Muscle layer of duodenum (tissue), 2 donors: ENCODE measurements at regions not wholly inside any gene's neighbourhood (a gene's known extent, or its start where the extent isn't known, plus 50 kb on each side); places are given as distances from the start of the nearest gene placed in this dataset.

Experiments used
- H3K27ac ChIP-seq: one replicate; pipeline ENCODE4 v1.7.0; 2013; ENCODE audit warnings: mild to moderate bottlenecking, low read length
- H3K27me3 ChIP-seq: one replicate; pipeline ENCODE4 v1.7.0; 2013; ENCODE audit warnings: low read depth, mild to moderate bottlenecking, control low read depth, low read length
- H3K36me3 ChIP-seq, 2 donors: one replicate each; pipeline ENCODE4 v1.7.0; 2013; ENCODE audit warnings: low read length in 2 of 2, control low read depth in 1 of 2, mild to moderate bottlenecking in 1 of 2; ENCODE audit not compliant: insufficient read depth in 2 of 2, control insufficient read depth in 1 of 2
- H3K4me1 ChIP-seq, 2 donors: one replicate each; pipeline ENCODE4 v1.7.0; 2013; ENCODE audit warnings: low read length in 2 of 2, mild to moderate bottlenecking in 2 of 2, control low read depth in 1 of 2, moderate library complexity in 1 of 2; ENCODE audit not compliant: insufficient read depth in 2 of 2, control insufficient read depth in 1 of 2
- H3K4me3 ChIP-seq, 2 donors: one replicate each; pipeline ENCODE4 v1.7.0; 2013; ENCODE audit warnings: low read length in 2 of 2, low read depth in 1 of 2, mild to moderate bottlenecking in 1 of 2
- H3K9me3 ChIP-seq, 2 donors: one replicate each; pipeline ENCODE4 v1.7.0; 2013; ENCODE audit warnings: low read length in 2 of 2, control low read depth in 1 of 2, mild to moderate bottlenecking in 1 of 2; ENCODE audit not compliant: control insufficient read depth in 1 of 2
- donor health status: healthy.

DNA sequence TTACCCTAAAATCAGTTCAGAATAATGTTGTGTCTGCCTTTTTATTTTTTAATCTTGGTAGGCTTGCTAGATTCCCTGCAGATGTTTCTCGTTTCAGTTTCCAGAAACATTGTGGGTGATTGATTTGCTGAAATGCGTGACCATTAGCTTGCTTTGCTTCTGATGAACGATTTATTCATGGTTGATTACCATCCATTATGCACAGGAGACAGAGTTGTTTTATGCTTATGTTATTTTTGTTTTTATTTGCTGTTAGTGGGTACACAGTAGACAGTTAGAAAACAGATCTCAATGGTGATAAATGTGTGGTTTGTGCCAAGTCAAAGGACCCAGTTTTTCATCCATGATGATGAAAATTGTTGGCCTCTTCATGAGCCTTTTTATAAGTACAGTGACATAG, 455.6 kb upstream of the BOD1L1 start:
- no peak overlapping the region for H3K27ac ChIP-seq
- no peaks in the 10 kb centered on the region for H3K27me3 ChIP-seq
- H3K36me3 ChIP-seq: no peaks in the 10 kb centered on the region
- no peaks in the 10 kb centered on the region for H3K4me1 ChIP-seq
- H3K4me3 ChIP-seq: no peak overlapping the region
- no peaks in the 10 kb centered on the region for H3K9me3 ChIP-seq

DNA sequence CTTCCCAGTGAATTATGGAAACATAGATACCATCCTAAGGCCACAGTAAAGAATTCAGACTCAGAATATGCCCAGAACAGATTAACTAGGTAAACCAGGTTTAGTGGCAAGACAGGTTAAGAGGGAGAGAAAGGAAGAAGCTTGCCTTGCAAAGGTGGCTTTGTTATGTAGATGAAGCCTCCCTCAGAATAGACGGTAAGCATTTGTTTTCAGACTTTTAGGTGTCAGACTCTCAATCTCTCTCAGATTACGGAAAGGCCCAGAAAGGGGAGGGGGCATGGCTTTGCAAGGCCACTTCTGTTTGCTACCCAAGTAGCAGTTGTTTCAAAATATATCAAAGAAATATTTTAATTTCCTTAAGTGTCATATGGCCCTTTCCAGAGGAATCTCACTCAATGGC, 457.1 kb upstream of the BOD1L1 start:
- H3K9me3 ChIP-seq: no peaks in the 10 kb centered on the region
- no peaks in the 10 kb centered on the region for H3K27me3 ChIP-seq
- no peaks in the 10 kb centered on the region for H3K4me1 ChIP-seq
- no peak overlapping the region for H3K27ac ChIP-seq
- no peak overlapping the region for H3K4me3 ChIP-seq
- no peaks in the 10 kb centered on the region for H3K36me3 ChIP-seq

- Histone ChIP-seq H3K4me3 (no peak overlapping the region), H3K36me3 (no peaks in the 10 kb centered on the region), H3K27me3 (no peaks in the 10 kb centered on the region), H3K27ac (no peak overlapping the region), H3K9me3 (peaks cover 0 to 3% of the 10 kb centered on the region in 2 donors), H3K4me1 (no peaks in the 10 kb centered on the region)
Measured at GRCh38 chr4:14087459-14087858, 459.9 kb upstream of the BOD1L1 start.

DNA sequence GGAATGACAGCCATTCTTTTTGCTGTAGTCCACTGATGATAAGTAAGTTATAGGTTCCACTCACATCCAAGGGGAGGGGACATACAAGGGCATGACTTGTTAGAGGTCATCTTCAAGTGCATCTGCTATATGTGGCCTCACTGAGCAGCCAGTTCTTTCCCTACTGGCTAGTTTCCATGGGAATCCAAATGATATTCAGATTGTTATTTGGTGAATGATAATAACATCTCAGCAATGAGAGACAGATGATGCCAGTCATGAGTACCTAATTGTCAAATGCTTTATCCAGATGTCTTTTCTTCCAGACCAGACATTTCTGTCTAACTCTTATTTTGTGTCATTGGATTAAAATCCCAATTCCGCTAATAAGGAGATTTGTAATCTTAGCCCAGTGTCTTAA, 460.4 kb upstream of the BOD1L1 start:
- Histone ChIP-seq H3K27ac (no peak overlapping the region), H3K36me3 (no peaks in the 10 kb centered on the region), H3K4me1 (no peaks in the 10 kb centered on the region), H3K9me3 (peaks cover 0 to 3% of the 10 kb centered on the region in 2 donors), H3K27me3 (no peaks in the 10 kb centered on the region), H3K4me3 (no peak overlapping the region)

- Histone ChIP-seq H3K36me3 (no peaks in the 10 kb centered on the region), H3K4me3 (no peak overlapping the region), H3K9me3 (peaks cover 0 to 3% of the 10 kb centered on the region in 2 donors), H3K27ac (no peak overlapping the region), H3K27me3 (no peaks in the 10 kb centered on the region), H3K4me1 (no peaks in the 10 kb centered on the region)
Measured at GRCh38 chr4:14091531-14091930, 464.0 kb upstream of the BOD1L1 start.

DNA sequence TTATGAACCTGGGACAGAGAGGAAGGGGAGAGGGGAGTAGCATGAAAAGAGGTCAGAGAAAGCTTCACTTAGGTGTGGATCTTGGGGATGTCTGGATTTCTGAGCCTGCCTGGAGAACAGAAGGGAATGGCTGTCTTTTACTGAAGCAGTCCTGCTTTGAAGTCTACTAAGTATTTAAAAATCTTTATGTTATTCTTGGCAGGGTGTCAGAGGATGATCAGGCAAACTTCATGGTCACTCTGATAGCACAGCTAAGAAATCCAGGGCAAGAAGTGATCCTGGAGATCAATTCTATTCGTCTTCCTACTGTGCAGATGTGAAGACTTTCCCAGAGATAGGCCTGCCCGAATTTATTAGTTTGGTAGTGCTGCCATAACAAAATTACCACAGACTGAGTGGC, 464.4 kb upstream of the BOD1L1 start:
- Histone ChIP-seq H3K27me3 (no peaks in the 10 kb centered on the region), H3K27ac (no peak overlapping the region), H3K36me3 (no peaks in the 10 kb centered on the region), H3K4me3 (no peak overlapping the region), H3K9me3 (peaks cover 0 to 3% of the 10 kb centered on the region in 2 donors), H3K4me1 (no peaks in the 10 kb centered on the region)

- peaks cover 0 to 3% of the 10 kb centered on the region in 2 donors for H3K9me3 ChIP-seq
Measured at GRCh38 chr4:14092741-14093140, 465.2 kb upstream of the BOD1L1 start.

GRCh38 chr4:14095831-14096230, 468.3 kb upstream of the BOD1L1 start:
- Histone ChIP-seq H3K9me3 (peaks cover 0 to 3% of the 10 kb centered on the region in 2 donors), H3K27me3 (no peaks in the 10 kb centered on the region), H3K4me1 (no peaks in the 10 kb centered on the region), H3K4me3 (no peak overlapping the region), H3K27ac (no peak overlapping the region), H3K36me3 (no peaks in the 10 kb centered on the region)

More at GRCh38 chr4:14092741-14093140, 465.2 kb upstream of the BOD1L1 start:
- H3K4me1 ChIP-seq: no peaks in the 10 kb centered on the region
- no peaks in the 10 kb centered on the region for H3K36me3 ChIP-seq
- no peak overlapping the region for H3K4me3 ChIP-seq
- no peaks in the 10 kb centered on the region for H3K27me3 ChIP-seq
- no peak overlapping the region for H3K27ac ChIP-seq

DNA sequence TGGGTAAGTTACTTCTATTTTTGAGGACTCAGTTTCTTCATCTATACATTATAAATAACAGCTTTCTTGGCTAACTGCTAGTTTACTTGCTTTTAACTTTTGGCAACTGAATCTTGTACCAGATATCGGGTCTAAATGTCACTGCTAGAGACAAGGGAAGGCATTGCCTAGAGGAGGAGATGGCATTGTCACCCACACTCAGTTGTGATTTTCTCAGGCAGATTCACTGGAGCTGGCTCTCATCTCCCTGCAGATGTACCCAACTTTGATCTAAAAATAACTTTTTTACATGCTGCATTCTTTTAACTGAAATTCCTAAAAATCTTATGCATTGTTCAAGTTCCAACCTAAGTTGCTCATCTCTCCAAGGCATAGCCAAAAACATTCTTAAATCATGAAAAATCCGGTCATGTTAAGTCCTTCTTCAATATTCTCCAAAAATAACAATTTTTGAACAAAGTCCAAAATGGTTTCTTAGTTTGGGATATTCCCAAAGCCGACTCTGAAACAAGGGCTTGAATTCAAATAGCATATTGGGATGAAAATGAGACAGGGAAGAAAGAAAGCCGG, 469.0 kb upstream of the BOD1L1 start:
- Histone ChIP-seq H3K36me3 (no peaks in the 10 kb centered on the region), H3K4me3 (no peak overlapping the region), H3K27ac (no peak overlapping the region), H3K9me3 (peaks cover 0 to under 1% of the 10 kb centered on the region in 2 donors), H3K4me1 (no peaks in the 10 kb centered on the region), H3K27me3 (no peaks in the 10 kb centered on the region)

GRCh38 chr4:14100349-14100748, 472.8 kb upstream of the BOD1L1 start:
- H3K4me1 ChIP-seq: no peaks in the 10 kb centered on the region
- H3K4me3 ChIP-seq: no peak overlapping the region
- no peaks in the 10 kb centered on the region for H3K9me3 ChIP-seq
- no peak overlapping the region for H3K27ac ChIP-seq
- no peaks in the 10 kb centered on the region for H3K36me3 ChIP-seq
- no peaks in the 10 kb centered on the region for H3K27me3 ChIP-seq

DNA sequence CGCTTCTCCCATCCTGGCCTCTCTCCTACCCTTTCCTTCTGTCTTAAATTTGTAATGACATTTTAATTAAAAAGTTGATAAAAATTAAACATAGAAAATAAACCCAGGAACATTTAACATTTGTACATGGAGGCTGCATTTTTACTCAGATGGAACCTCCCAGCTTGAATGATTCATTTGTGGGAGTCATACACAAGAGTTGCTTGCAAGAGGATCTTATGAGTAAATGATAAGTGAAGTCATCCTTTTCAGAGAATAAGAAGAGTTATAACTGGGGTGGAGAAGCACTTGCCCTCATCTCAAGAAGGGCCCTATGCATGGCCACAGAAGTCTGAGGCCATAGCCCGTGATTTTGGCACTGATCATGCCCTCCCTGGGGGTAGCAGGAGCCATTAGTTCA, 482.9 kb upstream of the BOD1L1 start:
- Histone ChIP-seq H3K4me3 (no peak overlapping the region), H3K36me3 (no peaks in the 10 kb centered on the region), H3K9me3 (peaks cover 0 to 9% of the 10 kb centered on the region in 2 donors), H3K27ac (no peak overlapping the region), H3K27me3 (no peaks in the 10 kb centered on the region), H3K4me1 (no peaks in the 10 kb centered on the region)

DNA sequence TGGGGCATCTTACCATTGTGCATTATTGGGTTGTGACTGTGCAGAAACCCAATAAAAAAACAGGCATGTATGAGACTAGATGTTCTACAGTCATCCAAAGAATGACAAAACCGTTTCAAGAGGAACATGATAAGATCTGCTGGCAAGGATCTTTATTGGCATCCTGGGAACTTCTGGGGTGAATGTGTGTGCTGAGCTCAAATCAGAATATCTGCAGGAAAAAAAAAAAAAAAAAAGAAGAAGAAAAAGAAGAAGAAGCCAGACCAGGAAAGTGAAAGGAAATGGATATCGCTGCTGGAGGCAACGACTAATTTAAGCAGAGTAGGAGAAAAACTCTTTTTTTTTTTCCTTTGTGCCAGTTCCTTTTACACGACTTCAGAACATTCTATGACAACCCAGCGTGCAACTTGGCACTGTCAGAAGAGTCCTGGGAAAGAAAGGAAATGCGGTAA, 484.2 kb upstream of the BOD1L1 start:
- no peak overlapping the region for H3K4me3 ChIP-seq
- H3K27ac ChIP-seq: no peak overlapping the region
- H3K27me3 ChIP-seq: no peaks in the 10 kb centered on the region
- H3K4me1 ChIP-seq: no peaks in the 10 kb centered on the region
- H3K36me3 ChIP-seq: no peaks in the 10 kb centered on the region
- H3K9me3 ChIP-seq: peaks cover 0 to 9% of the 10 kb centered on the region in 2 donors
